K562 (cell line): ENCODE measurements at regions not wholly inside any gene's neighbourhood (a gene's known extent, or its start where the extent isn't known, plus 50 kb on each side); places are given as distances from the start of the nearest gene placed in this dataset.

ENCODE experiments used
- KDM1A ChIP-seq, 2 experiments: fragments of 450-650 bp; IDR thresholded peaks; 2 replicates each; pipeline ENCODE4 v1.6.1; 2016; ENCODE audit warnings: mild to moderate bottlenecking in 2 of 2
- POLR3A ChIP-seq: IDR thresholded peaks from 2 replicates; pipeline ENCODE4 v1.6.1; 2011; ENCODE audit warnings: borderline replicate concordance, mild to moderate bottlenecking, moderate library complexity; ENCODE audit not compliant: insufficient read length, insufficient read depth; ENCODE audit errors: extremely low read depth
- ZNF318 ChIP-seq, 2 experiments: fragments of 450-650 bp; IDR thresholded peaks; 2 replicates each; pipeline ENCODE4 v1.6.1; 2016; ENCODE audit warnings: mild to moderate bottlenecking in 2 of 2, borderline replicate concordance in 1 of 2, low read depth in 1 of 2, moderate library complexity in 1 of 2
- ZNF354B ChIP-seq: fragments of 250-450 bp; sonication (Bioruptor Pico); IDR thresholded peaks from 2 replicates; pipeline ENCODE4 v1.4.0; 2020
- TF ChIP-seq, protein P1 (sequence below): fragments of 200-600 bp; sonication (generic); IDR thresholded peaks from one replicate; pipeline ENCODE4 v1.6.1; 2012; ENCODE audit warnings: mild to moderate bottlenecking, low read depth, low read length, inconsistent platforms

DNA sequence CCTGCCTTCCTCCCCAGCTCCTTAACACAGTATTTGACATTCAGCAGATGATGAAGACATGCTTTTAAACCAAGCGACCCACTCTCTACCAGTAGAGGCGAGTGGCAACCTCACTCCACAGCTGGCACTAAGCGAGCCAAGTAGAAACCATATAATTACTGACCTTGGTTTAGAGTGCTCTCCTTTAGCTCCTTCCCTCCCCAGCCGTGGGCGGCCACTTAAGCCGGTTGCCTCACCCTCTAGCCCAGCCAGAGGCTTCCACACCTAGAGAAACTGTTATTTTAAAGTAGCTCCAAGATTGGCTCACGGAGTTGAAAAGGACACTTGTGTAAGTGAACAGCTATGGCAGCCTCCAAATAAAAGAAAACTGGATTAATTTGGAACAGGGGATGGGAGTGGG lies 109.1 kb upstream of the CRHR1 start (continued):
- TF ChIP-seq, protein P1, sequence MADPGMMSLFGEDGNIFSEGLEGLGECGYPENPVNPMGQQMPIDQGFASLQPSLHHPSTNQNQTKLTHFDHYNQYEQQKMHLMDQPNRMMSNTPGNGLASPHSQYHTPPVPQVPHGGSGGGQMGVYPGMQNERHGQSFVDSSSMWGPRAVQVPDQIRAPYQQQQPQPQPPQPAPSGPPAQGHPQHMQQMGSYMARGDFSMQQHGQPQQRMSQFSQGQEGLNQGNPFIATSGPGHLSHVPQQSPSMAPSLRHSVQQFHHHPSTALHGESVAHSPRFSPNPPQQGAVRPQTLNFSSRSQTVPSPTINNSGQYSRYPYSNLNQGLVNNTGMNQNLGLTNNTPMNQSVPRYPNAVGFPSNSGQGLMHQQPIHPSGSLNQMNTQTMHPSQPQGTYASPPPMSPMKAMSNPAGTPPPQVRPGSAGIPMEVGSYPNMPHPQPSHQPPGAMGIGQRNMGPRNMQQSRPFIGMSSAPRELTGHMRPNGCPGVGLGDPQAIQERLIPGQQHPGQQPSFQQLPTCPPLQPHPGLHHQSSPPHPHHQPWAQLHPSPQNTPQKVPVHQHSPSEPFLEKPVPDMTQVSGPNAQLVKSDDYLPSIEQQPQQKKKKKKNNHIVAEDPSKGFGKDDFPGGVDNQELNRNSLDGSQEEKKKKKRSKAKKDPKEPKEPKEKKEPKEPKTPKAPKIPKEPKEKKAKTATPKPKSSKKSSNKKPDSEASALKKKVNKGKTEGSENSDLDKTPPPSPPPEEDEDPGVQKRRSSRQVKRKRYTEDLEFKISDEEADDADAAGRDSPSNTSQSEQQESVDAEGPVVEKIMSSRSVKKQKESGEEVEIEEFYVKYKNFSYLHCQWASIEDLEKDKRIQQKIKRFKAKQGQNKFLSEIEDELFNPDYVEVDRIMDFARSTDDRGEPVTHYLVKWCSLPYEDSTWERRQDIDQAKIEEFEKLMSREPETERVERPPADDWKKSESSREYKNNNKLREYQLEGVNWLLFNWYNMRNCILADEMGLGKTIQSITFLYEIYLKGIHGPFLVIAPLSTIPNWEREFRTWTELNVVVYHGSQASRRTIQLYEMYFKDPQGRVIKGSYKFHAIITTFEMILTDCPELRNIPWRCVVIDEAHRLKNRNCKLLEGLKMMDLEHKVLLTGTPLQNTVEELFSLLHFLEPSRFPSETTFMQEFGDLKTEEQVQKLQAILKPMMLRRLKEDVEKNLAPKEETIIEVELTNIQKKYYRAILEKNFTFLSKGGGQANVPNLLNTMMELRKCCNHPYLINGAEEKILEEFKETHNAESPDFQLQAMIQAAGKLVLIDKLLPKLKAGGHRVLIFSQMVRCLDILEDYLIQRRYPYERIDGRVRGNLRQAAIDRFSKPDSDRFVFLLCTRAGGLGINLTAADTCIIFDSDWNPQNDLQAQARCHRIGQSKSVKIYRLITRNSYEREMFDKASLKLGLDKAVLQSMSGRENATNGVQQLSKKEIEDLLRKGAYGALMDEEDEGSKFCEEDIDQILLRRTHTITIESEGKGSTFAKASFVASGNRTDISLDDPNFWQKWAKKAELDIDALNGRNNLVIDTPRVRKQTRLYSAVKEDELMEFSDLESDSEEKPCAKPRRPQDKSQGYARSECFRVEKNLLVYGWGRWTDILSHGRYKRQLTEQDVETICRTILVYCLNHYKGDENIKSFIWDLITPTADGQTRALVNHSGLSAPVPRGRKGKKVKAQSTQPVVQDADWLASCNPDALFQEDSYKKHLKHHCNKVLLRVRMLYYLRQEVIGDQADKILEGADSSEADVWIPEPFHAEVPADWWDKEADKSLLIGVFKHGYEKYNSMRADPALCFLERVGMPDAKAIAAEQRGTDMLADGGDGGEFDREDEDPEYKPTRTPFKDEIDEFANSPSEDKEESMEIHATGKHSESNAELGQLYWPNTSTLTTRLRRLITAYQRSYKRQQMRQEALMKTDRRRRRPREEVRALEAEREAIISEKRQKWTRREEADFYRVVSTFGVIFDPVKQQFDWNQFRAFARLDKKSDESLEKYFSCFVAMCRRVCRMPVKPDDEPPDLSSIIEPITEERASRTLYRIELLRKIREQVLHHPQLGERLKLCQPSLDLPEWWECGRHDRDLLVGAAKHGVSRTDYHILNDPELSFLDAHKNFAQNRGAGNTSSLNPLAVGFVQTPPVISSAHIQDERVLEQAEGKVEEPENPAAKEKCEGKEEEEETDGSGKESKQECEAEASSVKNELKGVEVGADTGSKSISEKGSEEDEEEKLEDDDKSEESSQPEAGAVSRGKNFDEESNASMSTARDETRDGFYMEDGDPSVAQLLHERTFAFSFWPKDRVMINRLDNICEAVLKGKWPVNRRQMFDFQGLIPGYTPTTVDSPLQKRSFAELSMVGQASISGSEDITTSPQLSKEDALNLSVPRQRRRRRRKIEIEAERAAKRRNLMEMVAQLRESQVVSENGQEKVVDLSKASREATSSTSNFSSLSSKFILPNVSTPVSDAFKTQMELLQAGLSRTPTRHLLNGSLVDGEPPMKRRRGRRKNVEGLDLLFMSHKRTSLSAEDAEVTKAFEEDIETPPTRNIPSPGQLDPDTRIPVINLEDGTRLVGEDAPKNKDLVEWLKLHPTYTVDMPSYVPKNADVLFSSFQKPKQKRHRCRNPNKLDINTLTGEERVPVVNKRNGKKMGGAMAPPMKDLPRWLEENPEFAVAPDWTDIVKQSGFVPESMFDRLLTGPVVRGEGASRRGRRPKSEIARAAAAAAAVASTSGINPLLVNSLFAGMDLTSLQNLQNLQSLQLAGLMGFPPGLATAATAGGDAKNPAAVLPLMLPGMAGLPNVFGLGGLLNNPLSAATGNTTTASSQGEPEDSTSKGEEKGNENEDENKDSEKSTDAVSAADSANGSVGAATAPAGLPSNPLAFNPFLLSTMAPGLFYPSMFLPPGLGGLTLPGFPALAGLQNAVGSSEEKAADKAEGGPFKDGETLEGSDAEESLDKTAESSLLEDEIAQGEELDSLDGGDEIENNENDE = no peak
- TF ChIP-seq KDM1A (IDR thresholded peaks at IDR 0.05) = no peak
- TF ChIP-seq ZNF354B (CRISPR knock-in tag) = no peak
- TF ChIP-seq ZNF318 (IDR thresholded peaks at IDR 0.05; ENCODE audit: borderline replicate concordance in 1 of 2, low read depth in 1 of 2) = no peak
- TF ChIP-seq POLR3A = no peak
